ENCODE measurements at regions not wholly inside any gene's neighbourhood (a gene's known extent, or its start where the extent isn't known, plus 50 kb on each side); places are given as distances from the start of the nearest gene placed in this dataset.

DNA sequence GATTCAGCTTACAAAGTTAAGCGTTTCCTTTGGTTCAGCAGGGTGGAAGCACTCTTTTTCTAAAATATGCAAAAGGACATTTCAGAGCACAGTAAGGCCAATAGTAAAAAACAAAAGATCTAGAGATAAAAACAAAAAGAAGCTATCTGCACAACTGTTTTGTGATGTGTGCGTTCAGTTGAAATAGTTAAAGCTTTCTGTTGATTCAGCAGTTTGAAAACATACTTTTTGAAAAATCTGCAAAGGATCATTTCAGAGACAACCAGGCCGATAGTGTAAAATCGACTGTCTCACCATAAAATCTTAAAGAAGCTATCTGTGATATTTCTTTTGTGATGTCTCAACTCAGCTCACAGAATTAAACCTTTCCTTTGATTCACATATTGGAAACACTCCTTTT, 300.0 kb upstream of the ALG10B start:
- DNase-seq (ENCODE audit: low read depth): no peak
- H3K4me3 ChIP-seq (ENCODE audit: low read depth, low read length): no peak overlapping the region
- TF ChIP-seq CTCF (IDR thresholded peaks at IDR 0.05; ENCODE audit: insufficient read depth, low read length): no peak

GRCh38 chr12:38025916-38026315, 290.7 kb upstream of the ALG10B start:
- no peak for TF ChIP-seq CTCF (IDR thresholded peaks at IDR 0.05; ENCODE audit: insufficient read depth, low read length)
- DNase-seq (ENCODE audit: low read depth): no peak
- no peak overlapping the region for H3K4me3 ChIP-seq (ENCODE audit: low read depth, low read length)

DNA sequence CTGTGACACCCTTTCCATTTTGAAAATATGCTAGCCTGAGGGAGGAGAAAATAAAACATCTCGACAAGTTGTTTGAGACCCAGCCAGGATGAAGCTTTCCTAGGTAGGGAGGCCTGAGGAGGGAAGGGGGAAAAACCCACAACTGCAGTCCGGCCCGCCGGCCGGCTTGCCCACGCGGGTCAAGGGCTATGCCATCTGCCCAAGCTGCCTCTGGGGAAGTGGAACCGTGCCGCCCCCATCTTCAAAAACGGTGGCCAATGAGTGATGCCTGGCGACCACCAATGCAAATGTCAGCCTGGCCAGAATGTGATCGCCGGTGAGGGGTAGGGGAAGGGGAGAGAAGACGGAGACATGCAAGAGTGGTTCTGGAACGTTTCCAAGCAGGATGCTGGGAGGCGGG, 263.5 kb upstream of the ALG10B start:
- TF ChIP-seq CTCF (IDR thresholded peaks at IDR 0.05; ENCODE audit: insufficient read depth, low read length): no peak

GRCh38 chr12:38053655-38054464, 262.7 kb upstream of the ALG10B start:
- no peak overlapping the region for H3K4me3 ChIP-seq (ENCODE audit: low read depth, low read length)
- TF ChIP-seq CTCF (IDR thresholded peaks at IDR 0.05; ENCODE audit: insufficient read depth, low read length): no peak
- no peak for DNase-seq (ENCODE audit: low read depth)

More for the DNA sequence above, 263.5 kb upstream of the ALG10B start:
- DNase-seq (ENCODE audit: low read depth): no peak
- no peak overlapping the region for H3K4me3 ChIP-seq (ENCODE audit: low read depth, low read length)

- TF ChIP-seq CTCF (IDR thresholded peaks at IDR 0.05; ENCODE audit: insufficient read depth, low read length): no peak
- H3K4me3 ChIP-seq (ENCODE audit: low read depth, low read length): no peak overlapping the region
- no peak for DNase-seq (ENCODE audit: low read depth)
Measured at GRCh38 chr12:38056701-38057689, 259.6 kb upstream of the ALG10B start.

DNA sequence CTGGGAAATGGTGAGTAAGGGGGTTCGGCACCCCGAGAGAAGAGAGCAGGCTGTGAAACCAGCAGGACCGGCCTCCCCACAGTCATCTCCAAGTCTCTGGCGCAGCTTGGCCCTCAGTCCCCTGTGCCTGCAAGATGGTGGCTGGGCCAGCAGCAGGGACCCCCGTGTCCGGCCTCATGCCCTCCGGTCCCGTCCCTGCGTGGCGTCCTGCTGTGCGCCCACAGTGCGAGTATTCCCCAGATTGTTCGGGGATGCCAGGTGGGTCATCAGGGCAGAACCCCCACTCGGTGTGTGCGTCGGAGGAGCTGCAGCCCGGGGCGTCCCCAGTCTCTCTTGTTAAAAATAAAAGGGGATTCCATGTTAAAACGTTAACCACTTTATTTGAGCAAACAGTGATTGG, 216.9 kb upstream of the ALG10B start:
- H3K4me3 ChIP-seq (ENCODE audit: low read depth, low read length): no peak overlapping the region
- no peak for DNase-seq (ENCODE audit: low read depth)
- no peak for TF ChIP-seq CTCF (IDR thresholded peaks at IDR 0.05; ENCODE audit: insufficient read depth, low read length)

All from fibroblast of the aortic adventitia (primary cell).